ENCODE measurements at regions not wholly inside any gene's neighbourhood (a gene's known extent, or its start where the extent isn't known, plus 50 kb on each side); places are given as distances from the start of the nearest gene placed in this dataset.

GRCh38 chr6:157772820-157773219 lies 50.2 kb upstream of the SNX9 start:
- DNase-seq, result no peak
